ENCODE measurements at regions not wholly inside any gene's neighbourhood (a gene's known extent, or its start where the extent isn't known, plus 50 kb on each side); places are given as distances from the start of the nearest gene placed in this dataset.
A peak's percentile ranks its signal among the peaks of the same experiment; 100 is the strongest.

GRCh38 chr5:125433457-125433856 lies 687.0 kb upstream of the ZNF608 start:
- TF ChIP-seq, protein P1, sequence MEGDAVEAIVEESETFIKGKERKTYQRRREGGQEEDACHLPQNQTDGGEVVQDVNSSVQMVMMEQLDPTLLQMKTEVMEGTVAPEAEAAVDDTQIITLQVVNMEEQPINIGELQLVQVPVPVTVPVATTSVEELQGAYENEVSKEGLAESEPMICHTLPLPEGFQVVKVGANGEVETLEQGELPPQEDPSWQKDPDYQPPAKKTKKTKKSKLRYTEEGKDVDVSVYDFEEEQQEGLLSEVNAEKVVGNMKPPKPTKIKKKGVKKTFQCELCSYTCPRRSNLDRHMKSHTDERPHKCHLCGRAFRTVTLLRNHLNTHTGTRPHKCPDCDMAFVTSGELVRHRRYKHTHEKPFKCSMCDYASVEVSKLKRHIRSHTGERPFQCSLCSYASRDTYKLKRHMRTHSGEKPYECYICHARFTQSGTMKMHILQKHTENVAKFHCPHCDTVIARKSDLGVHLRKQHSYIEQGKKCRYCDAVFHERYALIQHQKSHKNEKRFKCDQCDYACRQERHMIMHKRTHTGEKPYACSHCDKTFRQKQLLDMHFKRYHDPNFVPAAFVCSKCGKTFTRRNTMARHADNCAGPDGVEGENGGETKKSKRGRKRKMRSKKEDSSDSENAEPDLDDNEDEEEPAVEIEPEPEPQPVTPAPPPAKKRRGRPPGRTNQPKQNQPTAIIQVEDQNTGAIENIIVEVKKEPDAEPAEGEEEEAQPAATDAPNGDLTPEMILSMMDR (IDR thresholded peaks at IDR 0.05): no peak
- DNase-seq (ENCODE audit: low spot score) (no peak), ATAC-seq (ENCODE audit: low FRiP score) (no peak)

DNA sequence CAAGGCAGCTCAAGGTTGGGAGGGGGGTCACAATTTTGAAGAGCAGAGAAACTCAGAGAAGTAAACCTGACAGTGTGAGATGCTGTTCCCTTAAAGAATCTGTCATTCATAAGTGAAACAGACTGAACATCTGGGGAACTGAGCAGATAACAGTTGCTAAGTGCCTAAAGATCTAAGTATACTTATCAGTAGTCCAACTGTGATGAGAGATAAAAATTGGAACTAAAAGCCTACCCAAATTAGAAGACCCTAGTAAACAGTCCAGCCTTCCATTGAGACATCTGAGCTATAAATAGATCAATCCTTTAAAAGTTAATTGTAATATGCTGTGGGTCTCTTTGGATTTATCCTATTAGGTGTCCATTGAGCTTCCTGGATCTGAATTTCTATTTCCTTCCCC lies 692.8 kb upstream of the ZNF608 start:
- DNase-seq (ENCODE audit: low spot score): no peak
- no peak for ATAC-seq (ENCODE audit: low FRiP score)
- TF ChIP-seq, protein P1 (IDR thresholded peaks at IDR 0.05): no peak

- DNase-seq (ENCODE audit: low spot score): no peak
- ATAC-seq (ENCODE audit: low FRiP score): no peak
Measured at GRCh38 chr5:125440905-125441304, 694.5 kb upstream of the ZNF608 start.

GRCh38 chr5:125446986-125447385 lies 700.5 kb upstream of the ZNF608 start:
- ATAC-seq (ENCODE audit: low FRiP score) (no peak), DNase-seq (ENCODE audit: low spot score) (no peak)
- TF ChIP-seq, protein P1 (IDR thresholded peaks at IDR 0.05): no peak

More at GRCh38 chr5:125440905-125441304, 694.5 kb upstream of the ZNF608 start:
- TF ChIP-seq, protein P1 (IDR thresholded peaks at IDR 0.05): no peak

DNA sequence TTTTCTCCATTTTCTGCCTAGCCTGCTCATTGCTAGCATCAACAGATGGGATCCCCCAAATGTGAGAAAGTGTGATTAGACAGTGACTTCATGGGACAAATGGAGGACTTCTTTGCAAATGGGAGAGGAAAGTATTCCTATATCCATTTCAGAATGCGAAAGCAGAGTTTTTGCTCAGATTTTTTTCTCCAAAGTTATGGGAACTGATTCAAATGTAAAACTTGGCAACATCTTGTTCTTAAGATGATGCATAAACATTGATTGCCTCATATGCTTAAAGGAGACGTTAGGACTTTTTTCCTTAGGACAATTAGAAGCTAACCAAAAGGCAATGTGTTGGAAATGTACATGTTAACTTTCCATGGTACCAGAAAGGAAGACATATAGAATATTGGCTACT lies 704.3 kb upstream of the ZNF608 start:
- ATAC-seq (ENCODE audit: low FRiP score): peak; percentile 51
- DNase-seq (ENCODE audit: low spot score): no peak
- TF ChIP-seq, protein P1 (IDR thresholded peaks at IDR 0.05): no peak

DNA sequence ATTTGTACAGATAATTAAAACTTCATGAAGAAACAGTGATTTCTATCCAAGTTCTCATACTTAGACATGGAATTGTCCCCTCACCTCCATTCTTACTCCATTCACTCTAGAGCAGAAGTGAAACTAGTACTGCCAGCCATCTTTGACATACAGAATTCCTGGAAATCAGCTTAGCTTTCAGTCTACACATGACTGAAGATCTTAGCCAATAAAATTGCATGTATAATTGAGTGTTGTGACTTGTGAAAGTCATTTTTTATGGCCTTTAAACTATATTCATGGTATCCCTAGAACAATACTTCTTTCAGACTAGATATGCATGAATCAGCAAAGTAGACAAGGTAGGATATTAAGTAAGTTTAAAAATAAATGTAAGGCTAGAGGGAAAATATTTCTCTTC lies 705.2 kb upstream of the ZNF608 start:
- ATAC-seq (ENCODE audit: low FRiP score) (no peak), DNase-seq (ENCODE audit: low spot score) (no peak)
- TF ChIP-seq, protein P1 (IDR thresholded peaks at IDR 0.05): no peak

DNA sequence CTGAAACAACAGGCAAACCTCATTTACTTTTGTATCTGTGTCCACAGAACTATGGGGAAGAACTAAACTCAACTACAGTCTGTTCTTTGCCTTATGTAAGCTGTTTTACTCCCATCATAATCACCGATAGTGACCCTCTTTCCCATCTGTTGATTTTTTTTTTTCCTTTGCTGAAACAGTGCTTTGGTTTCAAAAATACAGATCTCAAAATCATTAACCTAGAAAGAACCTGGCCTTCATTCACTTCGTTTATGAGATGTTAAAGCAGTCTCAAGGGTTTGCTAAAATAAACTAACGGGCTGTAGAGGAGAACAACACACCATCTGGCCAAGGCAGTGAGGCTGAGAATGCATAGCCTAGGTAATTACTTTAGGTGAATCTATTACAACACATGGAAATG lies 706.6 kb upstream of the ZNF608 start:
- ATAC-seq (ENCODE audit: low FRiP score) (no peak), DNase-seq (ENCODE audit: low spot score) (no peak)
- TF ChIP-seq, protein P1 (IDR thresholded peaks at IDR 0.05): no peak

All from omental fat pad (tissue), 3 donors.